ENCODE measurements at regions not wholly inside any gene's neighbourhood (a gene's known extent, or its start where the extent isn't known, plus 50 kb on each side); places are given as distances from the start of the nearest gene placed in this dataset.
"Not testable (repeated sequence)": the region's sequence is repeated elsewhere in the genome, so short reads cannot be mapped to it uniquely, and the experiment has no call there.

GRCh38 chr12:94817695-94818075 lies 167.3 kb upstream of the TMCC3 start:
- ATAC-seq (no peak), DNase-seq (no peak)
- no peak overlapping the region for H3K4me3 ChIP-seq
- peaks cover 22% of the 10 kb centered on the region for H3K9me3 ChIP-seq
- no peaks in the 10 kb centered on the region for H3K4me1 ChIP-seq (ENCODE audit: low read depth)
- no peaks in the 10 kb centered on the region for H3K36me3 ChIP-seq (ENCODE audit: low read depth)
- no peak for TF ChIP-seq CTCF (IDR thresholded peaks at IDR 0.05)
- intact Hi-C loops (cut with DNase I, micrococcal nuclease), result no loop called here

GRCh38 chr12:94817201-94817600 lies 166.8 kb upstream of the TMCC3 start:
- H3K9me3 ChIP-seq, result peaks cover 27% of the 10 kb centered on the region
- not testable (repeated sequence) for ATAC-seq

GRCh38 chr12:94816746-94817145 lies 166.4 kb upstream of the TMCC3 start:
- ATAC-seq; intact Hi-C loops (cut with DNase I, micrococcal nuclease); H3K36me3 ChIP-seq (ENCODE audit: low read depth); H3K4me3 ChIP-seq; H3K4me1 ChIP-seq (ENCODE audit: low read depth); DNase-seq: not testable (repeated sequence)
- peaks cover 31% of the 10 kb centered on the region for H3K9me3 ChIP-seq

More at GRCh38 chr12:94817201-94817600, 166.8 kb upstream of the TMCC3 start:
- H3K36me3 ChIP-seq (ENCODE audit: low read depth); intact Hi-C loops (cut with DNase I, micrococcal nuclease); H3K4me1 ChIP-seq (ENCODE audit: low read depth); DNase-seq; H3K4me3 ChIP-seq: not testable (repeated sequence)

- no peak for TF ChIP-seq CTCF (IDR thresholded peaks at IDR 0.05)
- Histone ChIP-seq H3K36me3 (ENCODE audit: low read depth) (no peaks in the 10 kb centered on the region), H3K4me3 (no peak overlapping the region), H3K4me1 (ENCODE audit: low read depth) (no peaks in the 10 kb centered on the region), H3K9me3 (peaks cover 32% of the 10 kb centered on the region)
- intact Hi-C loops (cut with DNase I, micrococcal nuclease), result no loop called here
- no peak for ATAC-seq
- no peak for DNase-seq
Measured at GRCh38 chr12:94815958-94816357, 165.6 kb upstream of the TMCC3 start.

GRCh38 chr12:94815450-94815849 lies 165.1 kb upstream of the TMCC3 start:
- ATAC-seq, result no peak

GRCh38 chr12:94813314-94813713 lies 163.0 kb upstream of the TMCC3 start:
- Histone ChIP-seq H3K36me3 (ENCODE audit: low read depth) (no peaks in the 10 kb centered on the region), H3K4me3 (no peak overlapping the region), H3K4me1 (ENCODE audit: low read depth) (no peaks in the 10 kb centered on the region), H3K9me3 (peaks cover 32% of the 10 kb centered on the region)
- intact Hi-C loops (cut with DNase I, micrococcal nuclease), result no loop called here
- ATAC-seq, result no peak
- TF ChIP-seq CTCF (IDR thresholded peaks at IDR 0.05), result no peak
- no peak for DNase-seq

More at GRCh38 chr12:94815450-94815849, 165.1 kb upstream of the TMCC3 start:
- Histone ChIP-seq H3K36me3 (ENCODE audit: low read depth) (no peaks in the 10 kb centered on the region), H3K9me3 (peaks cover 32% of the 10 kb centered on the region), H3K4me3 (no peak overlapping the region), H3K4me1 (ENCODE audit: low read depth) (no peaks in the 10 kb centered on the region)
- DNase-seq, result no peak
- intact Hi-C loops (cut with DNase I, micrococcal nuclease), result no loop called here
- no peak for TF ChIP-seq CTCF (IDR thresholded peaks at IDR 0.05)

GRCh38 chr12:94812345-94812744 lies 162.0 kb upstream of the TMCC3 start:
- Histone ChIP-seq H3K9me3 (peaks cover 32% of the 10 kb centered on the region), H3K4me3 (no peak overlapping the region), H3K4me1 (ENCODE audit: low read depth) (no peaks in the 10 kb centered on the region), H3K36me3 (ENCODE audit: low read depth) (no peaks in the 10 kb centered on the region)
- intact Hi-C loops (cut with DNase I, micrococcal nuclease), result no loop called here
- ATAC-seq, result no peak
- no peak for DNase-seq
- TF ChIP-seq CTCF (IDR thresholded peaks at IDR 0.05), result no peak
